ENCODE measurements at regions not wholly inside any gene's neighbourhood (a gene's known extent, or its start where the extent isn't known, plus 50 kb on each side); places are given as distances from the start of the nearest gene placed in this dataset.

GRCh38 chr2:39517622-39518021, 80.5 kb upstream of the MAP4K3 start:
- DNase-seq, result no peak
- no peaks in the 10 kb centered on the region for H3K27me3 ChIP-seq (replicated peaks in 2 of 5; ENCODE audit: control insufficient read depth in 4 of 5, insufficient read depth in 5 of 5, low read length in 4 of 5)
- H3K27ac ChIP-seq (ENCODE audit: insufficient read depth in 1 of 2, low read depth in 1 of 2, low read length in 2 of 2, poor library complexity in 1 of 2, severe bottlenecking in 2 of 2), result no peak overlapping the region
- no peak overlapping the region for H3K4me3 ChIP-seq (ENCODE audit: control insufficient read depth in 1 of 7, extremely low read depth in 1 of 7, insufficient read depth in 4 of 7, low read depth in 2 of 7, low read length in 6 of 7)
- H3K9me3 ChIP-seq (ENCODE audit: control extremely low read depth in 1 of 5, control insufficient read depth in 4 of 5, insufficient read depth in 2 of 5, low read depth in 1 of 5, low read length in 4 of 5), result peaks cover 0 to 13% (median 8%) of the 10 kb centered on the region in 5 experiments
- WGBS (ENCODE audit: insufficient coverage), result 100% methylated on average over 2 of the region's 2 CpGs
- peaks cover 10 to 26% (median 17%) of the 10 kb centered on the region in 4 experiments for H3K4me1 ChIP-seq (ENCODE audit: control extremely low read depth in 1 of 4, control insufficient read depth in 4 of 4, insufficient read depth in 4 of 4, low read length in 3 of 4)
- POLR2A ChIA-PET, result no interaction called here
- CTCF ChIA-PET, result interaction anchor here (0.8 kb wide), 1 partner anchor 214 kb away, joined by 3 read pairs; no protein-coding TSS in a partner anchor
- peaks cover 0 to 4% (median under 1%) of the 10 kb centered on the region in 4 experiments for H3K36me3 ChIP-seq (ENCODE audit: control insufficient read depth in 4 of 4, insufficient read depth in 4 of 4, low read length in 3 of 4)

- no peak for DNase-seq
- CTCF ChIA-PET, result interaction anchor here (1.2 kb wide), 1 partner anchor 150 kb away, joined by 3 read pairs; no protein-coding TSS in a partner anchor
- Histone ChIP-seq H3K4me1 (ENCODE audit: control extremely low read depth in 1 of 4, control insufficient read depth in 4 of 4, insufficient read depth in 4 of 4, low read length in 3 of 4) (peaks cover 0 to 8% (median 3%) of the 10 kb centered on the region in 4 experiments), H3K27me3 (replicated peaks in 2 of 5; ENCODE audit: control insufficient read depth in 4 of 5, insufficient read depth in 5 of 5, low read length in 4 of 5) (no peaks in the 10 kb centered on the region), H3K4me3 (ENCODE audit: control insufficient read depth in 1 of 7, extremely low read depth in 1 of 7, insufficient read depth in 4 of 7, low read depth in 2 of 7, low read length in 6 of 7) (no peak overlapping the region), H3K9me3 (ENCODE audit: control extremely low read depth in 1 of 5, control insufficient read depth in 4 of 5, insufficient read depth in 2 of 5, low read depth in 1 of 5, low read length in 4 of 5) (peaks cover 0 to 14% (median 8%) of the 10 kb centered on the region in 5 experiments), H3K36me3 (ENCODE audit: control insufficient read depth in 4 of 4, insufficient read depth in 4 of 4, low read length in 3 of 4) (peaks cover 0 to 6% (median under 1%) of the 10 kb centered on the region in 4 experiments), H3K27ac (ENCODE audit: insufficient read depth in 1 of 2, low read depth in 1 of 2, low read length in 2 of 2, poor library complexity in 1 of 2, severe bottlenecking in 2 of 2) (no peak overlapping the region)
- WGBS (ENCODE audit: insufficient coverage), result no CpG with 5 or more reads among the region's 1 CpG
- POLR2A ChIA-PET, result no interaction called here
These were observed 82.8 kb upstream of the MAP4K3 start for GRCh38 chr2:39519886-39520285.

- peaks cover 0 to 2% (median 0%) of the 10 kb centered on the region in 4 experiments for H3K4me1 ChIP-seq (ENCODE audit: control extremely low read depth in 1 of 4, control insufficient read depth in 4 of 4, insufficient read depth in 4 of 4, low read length in 3 of 4)
- ChIA-PET CTCF (no interaction called here), POLR2A (no interaction called here)
- no peak for DNase-seq
- WGBS (ENCODE audit: insufficient coverage), result 97% methylated on average over 4 of the region's 4 CpGs
- no peak overlapping the region for H3K27ac ChIP-seq (ENCODE audit: insufficient read depth in 1 of 2, low read depth in 1 of 2, low read length in 2 of 2, poor library complexity in 1 of 2, severe bottlenecking in 2 of 2)
- no peaks in the 10 kb centered on the region for H3K27me3 ChIP-seq (replicated peaks in 2 of 5; ENCODE audit: control insufficient read depth in 4 of 5, insufficient read depth in 5 of 5, low read length in 4 of 5)
- peaks cover 0 to 14% (median 8%) of the 10 kb centered on the region in 5 experiments for H3K9me3 ChIP-seq (ENCODE audit: control extremely low read depth in 1 of 5, control insufficient read depth in 4 of 5, insufficient read depth in 2 of 5, low read depth in 1 of 5, low read length in 4 of 5)
- peaks cover 0 to 6% (median under 1%) of the 10 kb centered on the region in 4 experiments for H3K36me3 ChIP-seq (ENCODE audit: control insufficient read depth in 4 of 4, insufficient read depth in 4 of 4, low read length in 3 of 4)
- no peak overlapping the region for H3K4me3 ChIP-seq (ENCODE audit: control insufficient read depth in 1 of 7, extremely low read depth in 1 of 7, insufficient read depth in 4 of 7, low read depth in 2 of 7, low read length in 6 of 7)
These were observed 84.9 kb upstream of the MAP4K3 start for GRCh38 chr2:39521876-39522517.

- Histone ChIP-seq H3K27ac (ENCODE audit: insufficient read depth in 1 of 2, low read depth in 1 of 2, low read length in 2 of 2, poor library complexity in 1 of 2, severe bottlenecking in 2 of 2) (no peak overlapping the region), H3K4me1 (ENCODE audit: control extremely low read depth in 1 of 4, control insufficient read depth in 4 of 4, insufficient read depth in 4 of 4, low read length in 3 of 4) (peaks cover 0 to 2% (median 0%) of the 10 kb centered on the region in 4 experiments), H3K4me3 (ENCODE audit: control insufficient read depth in 1 of 7, extremely low read depth in 1 of 7, insufficient read depth in 4 of 7, low read depth in 2 of 7, low read length in 6 of 7) (no peak overlapping the region), H3K27me3 (replicated peaks in 2 of 5; ENCODE audit: control insufficient read depth in 4 of 5, insufficient read depth in 5 of 5, low read length in 4 of 5) (no peaks in the 10 kb centered on the region), H3K36me3 (ENCODE audit: control insufficient read depth in 4 of 4, insufficient read depth in 4 of 4, low read length in 3 of 4) (peaks cover 0 to 6% (median under 1%) of the 10 kb centered on the region in 4 experiments), H3K9me3 (ENCODE audit: control extremely low read depth in 1 of 5, control insufficient read depth in 4 of 5, insufficient read depth in 2 of 5, low read depth in 1 of 5, low read length in 4 of 5) (peaks cover 0 to 14% (median 8%) of the 10 kb centered on the region in 5 experiments)
- POLR2A ChIA-PET, result no interaction called here
- WGBS (ENCODE audit: insufficient coverage), result 90% methylated on average over 2 of the region's 2 CpGs
- DNase-seq, result no peak
- CTCF ChIA-PET, result no interaction called here
These were observed 85.4 kb upstream of the MAP4K3 start for GRCh38 chr2:39522518-39522877.

GRCh38 chr2:39523308-39524044, 86.4 kb upstream of the MAP4K3 start:
- Histone ChIP-seq H3K4me1 (ENCODE audit: control extremely low read depth in 1 of 4, control insufficient read depth in 4 of 4, insufficient read depth in 4 of 4, low read length in 3 of 4) (peaks cover 0 to 2% (median 0%) of the 10 kb centered on the region in 4 experiments), H3K27me3 (replicated peaks in 2 of 5; ENCODE audit: control insufficient read depth in 4 of 5, insufficient read depth in 5 of 5, low read length in 4 of 5) (no peaks in the 10 kb centered on the region), H3K4me3 (ENCODE audit: control insufficient read depth in 1 of 7, extremely low read depth in 1 of 7, insufficient read depth in 4 of 7, low read depth in 2 of 7, low read length in 6 of 7) (no peak overlapping the region), H3K9me3 (ENCODE audit: control extremely low read depth in 1 of 5, control insufficient read depth in 4 of 5, insufficient read depth in 2 of 5, low read depth in 1 of 5, low read length in 4 of 5) (peaks cover 0 to 14% (median 8%) of the 10 kb centered on the region in 5 experiments), H3K27ac (ENCODE audit: insufficient read depth in 1 of 2, low read depth in 1 of 2, low read length in 2 of 2, poor library complexity in 1 of 2, severe bottlenecking in 2 of 2) (no peak overlapping the region), H3K36me3 (ENCODE audit: control insufficient read depth in 4 of 4, insufficient read depth in 4 of 4, low read length in 3 of 4) (peaks cover 0 to 6% (median under 1%) of the 10 kb centered on the region in 4 experiments)
- CTCF ChIA-PET, result interaction anchor here (1.7 kb wide), 1 partner anchor 8 kb away, joined by 3 read pairs; no protein-coding TSS in a partner anchor
- DNase-seq, result peak in 1 of 3 donors; percentile 21
- POLR2A ChIA-PET, result no interaction called here
- WGBS (ENCODE audit: insufficient coverage), result no CpG with 5 or more reads among the region's 2 CpGs

- Histone ChIP-seq H3K4me3 (ENCODE audit: control insufficient read depth in 1 of 7, extremely low read depth in 1 of 7, insufficient read depth in 4 of 7, low read depth in 2 of 7, low read length in 6 of 7) (no peak overlapping the region), H3K27ac (ENCODE audit: insufficient read depth in 1 of 2, low read depth in 1 of 2, low read length in 2 of 2, poor library complexity in 1 of 2, severe bottlenecking in 2 of 2) (no peak overlapping the region), H3K4me1 (ENCODE audit: control extremely low read depth in 1 of 4, control insufficient read depth in 4 of 4, insufficient read depth in 4 of 4, low read length in 3 of 4) (peaks cover 0 to 2% (median 0%) of the 10 kb centered on the region in 4 experiments), H3K36me3 (ENCODE audit: control insufficient read depth in 4 of 4, insufficient read depth in 4 of 4, low read length in 3 of 4) (peaks cover 0 to 6% (median under 1%) of the 10 kb centered on the region in 4 experiments), H3K27me3 (replicated peaks in 2 of 5; ENCODE audit: control insufficient read depth in 4 of 5, insufficient read depth in 5 of 5, low read length in 4 of 5) (no peaks in the 10 kb centered on the region), H3K9me3 (ENCODE audit: control extremely low read depth in 1 of 5, control insufficient read depth in 4 of 5, insufficient read depth in 2 of 5, low read depth in 1 of 5, low read length in 4 of 5) (peaks cover 0 to 14% (median 8%) of the 10 kb centered on the region in 5 experiments)
- DNase-seq, result no peak
- ChIA-PET POLR2A (no interaction called here), CTCF (interaction anchor here (0.7 to 1.7 kb wide), 2 partner anchors 9 to 156 kb away, joined by 3 to 4 read pairs; no protein-coding TSS in a partner anchor)
- WGBS (ENCODE audit: insufficient coverage), result 100% methylated on average over 2 of the region's 2 CpGs
These were observed 87.0 kb upstream of the MAP4K3 start for GRCh38 chr2:39524061-39524460.
